ENCODE measurements at regions not wholly inside any gene's neighbourhood (a gene's known extent, or its start where the extent isn't known, plus 50 kb on each side); places are given as distances from the start of the nearest gene placed in this dataset.

GRCh38 chr1:218823291-218823900 is 350.3 kb upstream of the LYPLAL1 start (continued):
- TF ChIP-seq CHD2 (IDR thresholded peaks at IDR 0.05; ENCODE audit: low read length, partially characterized antibody) (no peak), CEBPB (IDR thresholded peaks at IDR 0.05) (peak; percentile 89 to 90), FOSB (CRISPR knock-in tag; IDR thresholded peaks at IDR 0.05) (no peak), HES2 (IDR thresholded peaks at IDR 0.05) (no peak), POLR2AphosphoS2 (conservative IDR thresholded peaks at IDR 0.05; ENCODE audit: low read length) (no peak)

- ChIA-PET CTCF (interaction anchor here (1.5 kb wide), 1 partner anchor 12 kb away, joined by 3 read pairs; no protein-coding TSS in a partner anchor), POLR2A (no interaction called here)
- peaks cover 27% of the 10 kb centered on the region for H3K4me1 ChIP-seq
- ATAC-seq: no peak
- H3K27ac ChIP-seq: peak overlapping the region in 1 of 2 experiments; percentile 35; a peak in 1 of 6 replicates
- no peak for DNase-seq (ENCODE audit: low read depth in 1 of 2, low spot score in 1 of 2)
- no peak overlapping the region for H3K4me2 ChIP-seq
- H3K9me3 ChIP-seq: no peaks in the 10 kb centered on the region
- TF ChIP-seq CEBPB (IDR thresholded peaks at IDR 0.05) (no peak), HOXB5 (CRISPR knock-in tag; IDR thresholded peaks at IDR 0.05) (no peak), BHLHE40 (IDR thresholded peaks at IDR 0.05; ENCODE audit: low read depth, low read length) (no peak), POLR2A (IDR thresholded peaks at IDR 0.05; ENCODE audit: low read length) (no peak), FOXS1 (CRISPR knock-in tag; IDR thresholded peaks at IDR 0.05) (no peak), RCOR1 (IDR thresholded peaks at IDR 0.05; ENCODE audit: low read depth, low read length) (no peak), EP300 (IDR thresholded peaks at IDR 0.05) (no peak), RAD21 (conservative IDR thresholded peaks at IDR 0.05 in 1 of 2, IDR thresholded peaks at IDR 0.05 in 1 of 2) (no peak), MAFK (IDR thresholded peaks at IDR 0.05; ENCODE audit: partially characterized antibody) (no peak), NPAS2 (CRISPR knock-in tag; IDR thresholded peaks at IDR 0.05; ENCODE audit: borderline replicate concordance) (no peak), USF2 (IDR thresholded peaks at IDR 0.05) (no peak), MAX (IDR thresholded peaks at IDR 0.05) (no peak), JUNB (IDR thresholded peaks at IDR 0.05) (no peak), FOSL2 (IDR thresholded peaks at IDR 0.05) (no peak), FOSL2 (CRISPR knock-in tag; IDR thresholded peaks at IDR 0.05) (no peak), HEYL (CRISPR knock-in tag; IDR thresholded peaks at IDR 0.05) (no peak), TFCP2L1 (CRISPR knock-in tag; IDR thresholded peaks at IDR 0.05) (no peak), CBX2 (IDR thresholded peaks at IDR 0.05; ENCODE audit: borderline replicate concordance, low read depth) (no peak), CHD2 (IDR thresholded peaks at IDR 0.05; ENCODE audit: low read length, partially characterized antibody) (no peak), MYC (IDR thresholded peaks at IDR 0.05; ENCODE audit: borderline replicate concordance, low read length) (no peak)
- no peak for FAIRE-seq
- no peak overlapping the region for H3K4me3 ChIP-seq
These were observed 346.2 kb upstream of the LYPLAL1 start for GRCh38 chr1:218827486-218827885.

GRCh38 chr1:218828125-218828650 is 345.5 kb upstream of the LYPLAL1 start:
- H3K9me3 ChIP-seq: no peaks in the 10 kb centered on the region
- no peak for ATAC-seq
- H3K4me2 ChIP-seq: peak overlapping the region; percentile 0; the same call in 1 of the 3 replicates
- ChIA-PET POLR2A (no interaction called here), CTCF (no interaction called here)
- peak; percentile 32 for FAIRE-seq
- H3K4me3 ChIP-seq: no peak overlapping the region
- H3K27ac ChIP-seq: peak overlapping the region; percentile 35 to 55; a peak in 3 of 6 replicates
- no peak for DNase-seq (ENCODE audit: low read depth in 1 of 2, low spot score in 1 of 2)
- H3K4me1 ChIP-seq: peaks cover 20% of the 10 kb centered on the region
- WGBS (ENCODE audit: missing lambda C conversion rate): 69% methylated on average over 3 of the region's 3 CpGs
- no peak for TF ChIP-seq CEBPB (IDR thresholded peaks at IDR 0.05)
- TF ChIP-seq CBX2 (IDR thresholded peaks at IDR 0.05; ENCODE audit: borderline replicate concordance, low read depth): no peak
- no peak for TF ChIP-seq ELK1 (IDR thresholded peaks at IDR 0.05; ENCODE audit: low read depth, low read length)
- TF ChIP-seq MAFK (IDR thresholded peaks at IDR 0.05; ENCODE audit: partially characterized antibody): no peak
- no peak for TF ChIP-seq HDAC2 (IDR thresholded peaks at IDR 0.05)
- TF ChIP-seq ATOH8 (CRISPR knock-in tag; IDR thresholded peaks at IDR 0.05; ENCODE audit: low read depth): no peak
- no peak for TF ChIP-seq KDM5A (IDR thresholded peaks at IDR 0.05)
- no peak for TF ChIP-seq RNF2 (IDR thresholded peaks at IDR 0.05; ENCODE audit: borderline replicate concordance, low read depth)
- no peak for TF ChIP-seq HMGXB4 (CRISPR knock-in tag; IDR thresholded peaks at IDR 0.05; ENCODE audit: borderline replicate concordance)
- TF ChIP-seq SREBF2 (IDR thresholded peaks at IDR 0.05): no peak
- no peak for TF ChIP-seq CHD2 (IDR thresholded peaks at IDR 0.05; ENCODE audit: low read length, partially characterized antibody)
- TF ChIP-seq RARB (CRISPR knock-in tag; IDR thresholded peaks at IDR 0.05): no peak
- no peak for TF ChIP-seq ZC3H11A (IDR thresholded peaks at IDR 0.05)
- TF ChIP-seq PHF8 (IDR thresholded peaks at IDR 0.05; ENCODE audit: borderline replicate concordance, low read depth): no peak
